ENCODE measurements at regions not wholly inside any gene's neighbourhood (a gene's known extent, or its start where the extent isn't known, plus 50 kb on each side); places are given as distances from the start of the nearest gene placed in this dataset.
A peak's percentile ranks its signal among the peaks of the same experiment; 100 is the strongest.

DNA sequence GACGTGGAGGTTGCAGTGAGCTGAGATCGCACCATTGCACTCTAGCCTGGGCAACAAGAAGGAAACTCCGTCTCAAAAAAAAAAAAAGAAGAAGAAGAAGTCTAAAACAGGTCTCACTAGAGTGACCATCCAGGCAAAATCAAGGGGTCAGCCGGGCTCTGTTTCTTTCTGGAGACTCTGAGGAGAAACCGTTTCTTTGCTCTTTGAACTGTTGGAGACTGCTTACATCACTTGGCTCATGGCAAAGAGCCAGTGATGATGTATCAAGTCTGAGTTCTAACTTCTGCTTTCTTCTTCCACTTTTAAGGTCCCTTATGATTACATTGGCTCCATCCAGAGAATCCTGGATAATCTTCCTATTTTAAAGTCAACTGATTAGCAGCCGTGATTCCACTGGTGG lies 306.8 kb downstream of the WDR11 start:
- peaks cover 13% of the 10 kb centered on the region for H3K4me1 ChIP-seq
- no peaks in the 10 kb centered on the region for H3K27me3 ChIP-seq (replicated peaks; ENCODE audit: control insufficient read depth, insufficient read depth, low read length)
- TF ChIP-seq, protein P1, sequence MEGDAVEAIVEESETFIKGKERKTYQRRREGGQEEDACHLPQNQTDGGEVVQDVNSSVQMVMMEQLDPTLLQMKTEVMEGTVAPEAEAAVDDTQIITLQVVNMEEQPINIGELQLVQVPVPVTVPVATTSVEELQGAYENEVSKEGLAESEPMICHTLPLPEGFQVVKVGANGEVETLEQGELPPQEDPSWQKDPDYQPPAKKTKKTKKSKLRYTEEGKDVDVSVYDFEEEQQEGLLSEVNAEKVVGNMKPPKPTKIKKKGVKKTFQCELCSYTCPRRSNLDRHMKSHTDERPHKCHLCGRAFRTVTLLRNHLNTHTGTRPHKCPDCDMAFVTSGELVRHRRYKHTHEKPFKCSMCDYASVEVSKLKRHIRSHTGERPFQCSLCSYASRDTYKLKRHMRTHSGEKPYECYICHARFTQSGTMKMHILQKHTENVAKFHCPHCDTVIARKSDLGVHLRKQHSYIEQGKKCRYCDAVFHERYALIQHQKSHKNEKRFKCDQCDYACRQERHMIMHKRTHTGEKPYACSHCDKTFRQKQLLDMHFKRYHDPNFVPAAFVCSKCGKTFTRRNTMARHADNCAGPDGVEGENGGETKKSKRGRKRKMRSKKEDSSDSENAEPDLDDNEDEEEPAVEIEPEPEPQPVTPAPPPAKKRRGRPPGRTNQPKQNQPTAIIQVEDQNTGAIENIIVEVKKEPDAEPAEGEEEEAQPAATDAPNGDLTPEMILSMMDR (IDR thresholded peaks at IDR 0.05; ENCODE audit: insufficient read depth in 1 of 2, low read depth in 1 of 2, low read length in 1 of 2, severe bottlenecking in 1 of 2, unreplicated experiment in 1 of 2) = no peak
- H3K36me3 ChIP-seq (ENCODE audit: control insufficient read depth, insufficient read depth, low read length) = no peaks in the 10 kb centered on the region
- Mint-ChIP-seq H3K27me3 (ENCODE audit: insufficient read depth, unreplicated experiment) (no peaks in the 10 kb centered on the region), H3K9me3 (ENCODE audit: unreplicated experiment) (no peaks in the 10 kb centered on the region), H3K27ac (ENCODE audit: unreplicated experiment) (no peak overlapping the region), H3K36me3 (ENCODE audit: insufficient read depth, unreplicated experiment) (no peaks in the 10 kb centered on the region), H3K4me1 (ENCODE audit: low read depth, unreplicated experiment) (no peaks in the 10 kb centered on the region), H3K4me3 (ENCODE audit: unreplicated experiment) (no peak overlapping the region)
- no peak for DNase-seq
- ChIA-PET CTCF (no interaction called here), POLR2A (no interaction called here)
- intact Hi-C loops (cut with micrococcal nuclease; ENCODE audit: unreplicated experiment) = no loop called here
- H3K4me3 ChIP-seq (ENCODE audit: low read depth, low read length) = no peak overlapping the region
- no peaks in the 10 kb centered on the region for H3K9me3 ChIP-seq
- no TSS peak for BruUV-seq (replicated peaks)

DNA sequence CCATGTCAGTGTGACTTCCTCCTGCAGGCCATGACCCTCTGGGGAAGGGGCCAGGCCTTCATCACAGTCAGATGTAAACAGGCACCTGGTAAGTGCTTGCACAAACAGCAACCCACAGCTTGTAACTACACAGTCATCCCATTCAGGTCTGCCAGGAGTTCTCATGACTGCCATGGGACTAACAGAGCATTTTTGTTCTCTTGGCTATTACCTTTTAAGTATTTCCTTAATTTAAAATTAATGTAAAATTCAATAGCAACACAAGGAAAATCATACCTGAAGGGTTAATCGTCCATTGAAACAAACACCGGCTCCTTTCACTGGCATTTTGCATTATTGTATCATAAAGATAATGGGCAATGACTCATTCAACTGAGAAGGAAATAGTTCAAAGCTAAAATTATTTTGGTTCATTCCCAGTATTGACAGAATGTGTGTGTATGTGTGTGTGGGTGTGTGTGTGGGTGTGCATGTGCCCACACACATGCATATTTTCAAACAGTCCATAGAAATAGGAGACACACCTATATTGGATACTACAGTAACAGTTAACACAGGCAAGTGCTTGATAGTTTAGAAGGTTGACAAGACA lies 307.9 kb downstream of the WDR11 start:
- BruUV-seq (replicated peaks) = no TSS peak
- DNase-seq = peak in 1 of 2 experiments; percentile 16
- Mint-ChIP-seq H3K36me3 (ENCODE audit: insufficient read depth, unreplicated experiment) (no peaks in the 10 kb centered on the region), H3K9me3 (ENCODE audit: unreplicated experiment) (peaks cover 7% of the 10 kb centered on the region), H3K27me3 (ENCODE audit: insufficient read depth, unreplicated experiment) (no peaks in the 10 kb centered on the region), H3K4me1 (ENCODE audit: low read depth, unreplicated experiment) (no peaks in the 10 kb centered on the region), H3K27ac (ENCODE audit: unreplicated experiment) (no peak overlapping the region), H3K4me3 (ENCODE audit: unreplicated experiment) (no peak overlapping the region)
- Histone ChIP-seq H3K4me1 (peaks cover 13% of the 10 kb centered on the region), H3K36me3 (ENCODE audit: control insufficient read depth, insufficient read depth, low read length) (no peaks in the 10 kb centered on the region), H3K9me3 (no peaks in the 10 kb centered on the region), H3K27me3 (replicated peaks; ENCODE audit: control insufficient read depth, insufficient read depth, low read length) (no peaks in the 10 kb centered on the region), H3K4me3 (ENCODE audit: low read depth, low read length) (no peak overlapping the region)
- intact Hi-C loops (cut with micrococcal nuclease; ENCODE audit: unreplicated experiment) = no loop called here
- POLR2A ChIA-PET = no interaction called here
- CTCF ChIA-PET = no interaction called here
- TF ChIP-seq, protein P1 (IDR thresholded peaks at IDR 0.05; ENCODE audit: insufficient read depth in 1 of 2, low read depth in 1 of 2, low read length in 1 of 2, severe bottlenecking in 1 of 2, unreplicated experiment in 1 of 2) = no peak

DNA sequence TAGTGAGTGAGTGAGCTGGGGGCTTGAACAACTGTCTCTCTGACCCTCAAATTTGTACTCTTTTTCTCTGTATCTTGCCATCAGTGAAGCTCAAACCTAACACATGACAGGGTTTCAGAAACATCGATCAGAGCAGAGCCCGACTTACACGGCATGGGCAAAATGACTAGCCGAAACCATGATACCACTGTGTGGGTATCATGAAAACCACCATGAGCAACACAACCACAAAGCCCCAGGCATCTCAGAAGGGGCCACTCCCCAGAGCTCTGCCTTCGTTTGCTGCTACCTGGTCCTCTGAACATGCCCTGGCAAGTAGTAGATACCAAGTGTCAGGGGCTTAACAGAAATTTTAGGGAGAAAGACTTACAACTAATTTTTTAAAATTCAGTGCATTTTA lies 308.5 kb downstream of the WDR11 start:
- no peak overlapping the region for H3K27ac Mint-ChIP-seq (ENCODE audit: unreplicated experiment)
- ChIA-PET CTCF (no interaction called here), POLR2A (no interaction called here)
- H3K27me3 Mint-ChIP-seq (ENCODE audit: insufficient read depth, unreplicated experiment) = no peaks in the 10 kb centered on the region
- Histone ChIP-seq H3K36me3 (ENCODE audit: control insufficient read depth, insufficient read depth, low read length) (no peaks in the 10 kb centered on the region), H3K9me3 (no peaks in the 10 kb centered on the region), H3K4me3 (ENCODE audit: low read depth, low read length) (no peak overlapping the region), H3K4me1 (peaks cover 13% of the 10 kb centered on the region), H3K27me3 (replicated peaks; ENCODE audit: control insufficient read depth, insufficient read depth, low read length) (no peaks in the 10 kb centered on the region)
- H3K4me3 Mint-ChIP-seq (ENCODE audit: unreplicated experiment) = no peak overlapping the region
- no peak for DNase-seq
- no peaks in the 10 kb centered on the region for H3K36me3 Mint-ChIP-seq (ENCODE audit: insufficient read depth, unreplicated experiment)
- H3K4me1 Mint-ChIP-seq (ENCODE audit: low read depth, unreplicated experiment) = no peaks in the 10 kb centered on the region
- TF ChIP-seq, protein P1 (IDR thresholded peaks at IDR 0.05; ENCODE audit: insufficient read depth in 1 of 2, low read depth in 1 of 2, low read length in 1 of 2, severe bottlenecking in 1 of 2, unreplicated experiment in 1 of 2) = no peak
- peaks cover 9% of the 10 kb centered on the region for H3K9me3 Mint-ChIP-seq (ENCODE audit: unreplicated experiment)
- intact Hi-C loops (cut with micrococcal nuclease; ENCODE audit: unreplicated experiment) = no loop called here
- BruUV-seq (replicated peaks) = no TSS peak
